GM04503 (cell line): ENCODE measurements at regions not wholly inside any gene's neighbourhood (a gene's known extent, or its start where the extent isn't known, plus 50 kb on each side); places are given as distances from the start of the nearest gene placed in this dataset.

ENCODE experiments used
- DNase-seq: peaks from one replicate; pipeline ENCODE4 v3.0.0-alpha.2; 2012; ENCODE audit warnings: low read depth

DNA sequence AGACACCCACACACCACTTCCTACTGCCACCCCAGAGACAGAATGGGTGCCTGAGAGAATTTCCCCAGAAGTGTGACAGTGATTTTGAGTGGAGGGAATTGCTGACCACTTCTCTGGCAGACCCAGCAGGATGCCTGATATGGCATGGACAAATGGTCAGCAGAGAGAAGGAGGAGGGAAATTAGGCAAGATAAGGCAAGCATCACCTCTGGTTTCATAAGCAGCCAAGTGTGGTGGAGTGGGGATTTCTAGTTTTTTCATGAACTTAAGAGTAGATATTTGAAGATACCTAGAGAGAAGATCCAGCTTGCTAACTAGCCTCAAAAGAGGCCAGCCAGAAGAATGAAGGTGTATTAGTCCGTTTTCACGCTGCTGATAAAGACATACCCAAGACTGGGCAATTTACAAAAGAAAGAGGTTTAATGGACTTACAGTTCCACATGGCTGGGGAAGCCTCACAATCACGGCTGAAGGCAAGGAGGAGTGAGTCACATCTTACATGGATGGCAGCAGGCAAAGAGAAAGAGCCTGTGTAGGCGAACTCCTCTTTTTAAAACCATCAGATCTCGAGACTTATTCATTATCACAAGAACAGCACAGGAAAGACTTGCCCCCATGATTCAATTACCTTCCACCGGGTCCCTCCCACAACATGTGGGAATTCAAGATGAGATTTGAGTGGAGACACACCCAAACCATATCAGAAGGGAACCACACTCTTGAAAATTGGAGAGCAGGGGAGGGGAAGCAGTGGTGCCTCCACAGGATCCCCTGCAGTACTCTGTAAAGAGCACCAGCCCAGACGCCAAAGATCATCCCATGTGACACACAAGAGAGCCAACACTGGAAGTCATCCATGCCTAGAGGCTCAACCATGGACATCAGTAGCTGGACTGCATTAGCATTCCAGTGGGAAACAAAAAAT, 64.2 kb downstream of the RBM43 start:
- DNase-seq: no peak

DNA sequence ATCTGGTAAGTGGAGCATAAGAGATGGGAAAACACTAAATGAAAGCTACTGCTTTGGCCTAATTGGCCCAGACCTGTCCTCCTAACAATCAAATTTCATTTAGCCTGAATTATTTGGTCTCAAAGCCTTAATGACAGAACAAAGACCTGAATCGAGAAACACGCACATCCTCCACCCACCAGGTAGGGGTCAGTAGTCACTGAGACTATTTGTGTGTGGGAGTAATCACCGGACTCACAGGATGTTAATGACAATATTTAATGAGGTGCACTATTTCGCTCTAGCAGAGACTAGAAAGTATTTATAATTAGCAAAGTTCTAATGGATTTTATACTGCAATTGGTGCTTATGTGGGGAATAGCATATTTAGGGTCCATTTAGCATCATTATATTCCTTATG, 68.1 kb downstream of the RBM43 start:
- DNase-seq: no peak

DNA sequence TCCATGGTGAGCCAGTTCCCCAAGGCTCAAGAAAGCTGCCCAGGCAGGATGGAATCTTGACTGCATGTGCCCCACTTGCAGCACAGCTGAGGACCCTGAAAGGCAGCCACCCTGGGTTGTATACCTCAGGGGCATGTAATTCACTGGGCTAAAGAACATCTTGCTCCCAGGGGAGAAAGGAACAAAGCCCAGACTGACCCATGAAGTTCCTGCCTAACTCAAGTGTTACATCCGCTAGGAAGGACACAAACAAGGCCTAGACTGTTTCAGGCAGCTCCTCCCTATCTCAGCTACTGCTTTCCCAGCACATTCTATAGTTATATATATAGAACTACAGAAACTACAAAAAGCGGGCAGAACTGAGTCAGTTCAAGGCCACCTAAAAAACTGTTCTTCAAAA, 69.0 kb downstream of the RBM43 start:
- DNase-seq: no peak

DNA sequence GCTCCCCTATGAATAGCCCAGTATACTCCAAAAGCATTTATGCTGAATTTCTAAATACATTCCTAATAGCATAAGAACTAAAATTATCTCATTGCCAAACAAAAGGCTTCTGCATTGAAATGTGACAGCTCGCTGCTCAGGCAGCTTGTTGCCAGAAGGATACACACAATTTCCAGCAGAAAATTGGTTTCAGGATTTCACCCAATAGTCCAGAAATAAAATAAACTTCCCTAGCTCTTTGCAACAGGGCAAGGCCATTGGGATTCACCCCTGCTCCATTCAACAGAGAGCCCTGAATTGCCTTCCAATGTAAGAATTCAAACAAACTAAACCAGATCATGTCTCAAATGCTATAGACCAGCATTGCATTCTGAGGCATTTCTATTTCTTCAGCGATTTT, 70.7 kb downstream of the RBM43 start:
- no peak for DNase-seq

DNA sequence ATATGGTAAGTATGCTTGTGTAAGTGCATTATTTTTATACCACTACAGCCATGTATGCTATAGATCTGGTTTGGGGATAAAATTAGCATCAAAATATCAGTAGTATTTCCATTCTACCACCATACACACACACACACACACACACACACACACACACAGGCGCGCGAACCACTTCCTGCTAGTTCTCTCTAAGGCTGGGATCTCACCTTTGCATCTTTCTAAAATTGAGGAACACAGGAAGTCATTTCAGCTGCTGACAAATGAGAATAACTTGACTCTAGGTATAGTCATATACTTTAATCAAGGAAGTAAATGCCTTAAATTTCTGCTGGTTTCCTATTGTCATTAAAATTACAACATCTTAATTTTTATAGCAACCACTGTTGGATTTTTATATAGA, 72.5 kb downstream of the RBM43 start:
- no peak for DNase-seq

DNA sequence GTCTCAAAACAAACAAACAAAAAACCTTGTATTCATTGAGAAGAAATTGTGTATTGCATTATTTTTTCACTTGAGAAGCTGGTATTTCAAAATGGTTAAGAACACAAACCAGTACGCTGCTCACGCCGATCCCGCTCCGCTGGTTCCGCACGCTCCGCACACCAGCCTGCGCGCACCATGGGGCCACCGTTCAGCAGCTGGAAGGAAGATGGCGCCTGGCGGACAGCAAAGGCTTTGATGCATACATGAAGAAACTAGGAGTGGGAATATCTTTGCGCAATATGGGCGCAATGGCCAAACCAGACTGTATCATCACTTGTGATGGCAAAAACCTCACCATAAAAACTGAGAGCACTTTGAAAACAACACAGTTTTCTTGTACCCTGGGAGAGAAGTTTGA, 75.7 kb downstream of the RBM43 start:
- no peak for DNase-seq

- DNase-seq: no peak
These were observed 78.5 kb downstream of the RBM43 start for GRCh38 chr2:151182899-151183809.

DNA sequence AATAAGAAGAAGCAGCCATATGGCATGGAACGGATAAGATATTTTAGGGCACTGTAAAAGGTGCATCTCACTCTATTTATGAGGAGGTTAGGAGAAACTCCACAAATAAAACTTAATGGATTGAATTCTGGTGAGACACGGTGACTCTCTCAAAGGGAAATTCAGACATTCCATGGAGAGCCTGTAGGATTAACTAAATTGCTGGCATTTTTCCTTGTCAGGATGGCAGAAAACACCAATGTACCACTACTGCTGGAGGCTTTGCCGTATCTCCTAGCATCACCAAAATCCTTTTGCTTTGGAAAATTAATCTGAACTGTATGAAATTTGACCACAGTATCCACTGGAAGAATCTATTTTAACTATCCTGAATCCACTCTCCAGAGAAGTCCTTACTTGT, 79.3 kb downstream of the RBM43 start:
- DNase-seq: no peak

- no peak for DNase-seq
These were observed 80.1 kb downstream of the RBM43 start for GRCh38 chr2:151181524-151181923.

DNA sequence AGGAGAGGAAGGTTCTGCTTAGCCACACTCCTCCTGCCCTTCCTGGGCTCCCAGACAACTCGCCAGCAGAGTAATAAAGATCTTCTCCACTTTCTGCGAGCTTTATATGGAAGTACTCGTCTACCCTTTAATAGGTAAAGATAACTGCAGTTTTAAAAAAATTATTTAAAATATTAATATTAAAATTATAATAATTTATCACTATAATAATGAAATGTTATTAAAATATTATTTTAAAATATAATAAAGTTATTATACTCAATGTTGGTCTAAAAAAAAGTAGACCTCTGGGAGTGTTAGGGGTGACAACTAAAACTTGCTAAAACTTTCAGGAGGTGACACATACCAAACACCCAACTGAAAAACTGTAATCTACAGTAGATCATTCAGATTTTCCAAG, 81.5 kb downstream of the RBM43 start:
- no peak for DNase-seq

GRCh38 chr2:151178207-151178606, 83.5 kb downstream of the RBM43 start:
- DNase-seq: no peak

GRCh38 chr2:151177756-151178155, 83.9 kb downstream of the RBM43 start:
- no peak for DNase-seq

- DNase-seq: no peak
These were observed 85.0 kb downstream of the RBM43 start for GRCh38 chr2:151176661-151177060.

- no peak for DNase-seq
These were observed 85.8 kb downstream of the RBM43 start for GRCh38 chr2:151175864-151176263.

DNA sequence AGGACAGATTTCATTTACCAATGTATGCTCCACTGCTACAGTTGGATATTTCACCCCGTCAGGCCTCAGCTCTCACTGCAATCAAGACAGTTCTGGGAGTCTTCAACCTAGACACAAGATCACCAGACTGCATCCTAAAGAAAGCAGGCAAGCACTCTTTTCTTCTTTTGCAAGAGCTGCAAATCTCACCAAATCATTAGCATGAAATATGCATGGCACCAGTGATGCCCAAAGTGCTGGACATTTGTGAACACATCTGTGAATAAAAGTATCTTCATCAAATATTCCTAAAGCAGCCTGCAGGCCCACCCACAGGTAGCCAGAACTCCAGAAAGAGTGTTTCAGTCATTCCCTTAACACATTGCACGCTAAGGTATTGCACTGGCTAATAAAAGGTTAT, 87.5 kb downstream of the RBM43 start:
- no peak for DNase-seq

DNA sequence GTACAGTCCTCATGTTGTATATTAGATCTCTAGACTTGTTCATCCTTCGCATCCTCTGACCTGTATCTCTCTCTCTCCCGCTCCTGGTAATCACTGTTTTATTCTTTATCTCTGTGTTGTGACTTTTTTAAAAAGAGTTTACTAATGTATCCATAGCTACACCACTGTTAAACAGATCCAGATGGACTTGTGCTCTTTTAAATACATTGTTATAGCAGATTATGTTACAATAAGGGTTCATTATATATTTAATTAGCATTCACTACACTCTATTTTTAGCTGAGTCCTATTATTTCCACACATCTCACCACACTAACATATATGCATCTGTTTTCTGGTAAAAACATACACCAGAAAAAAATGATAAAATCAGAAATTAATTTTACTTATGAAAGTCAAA, 90.5 kb downstream of the RBM43 start:
- DNase-seq: no peak

DNA sequence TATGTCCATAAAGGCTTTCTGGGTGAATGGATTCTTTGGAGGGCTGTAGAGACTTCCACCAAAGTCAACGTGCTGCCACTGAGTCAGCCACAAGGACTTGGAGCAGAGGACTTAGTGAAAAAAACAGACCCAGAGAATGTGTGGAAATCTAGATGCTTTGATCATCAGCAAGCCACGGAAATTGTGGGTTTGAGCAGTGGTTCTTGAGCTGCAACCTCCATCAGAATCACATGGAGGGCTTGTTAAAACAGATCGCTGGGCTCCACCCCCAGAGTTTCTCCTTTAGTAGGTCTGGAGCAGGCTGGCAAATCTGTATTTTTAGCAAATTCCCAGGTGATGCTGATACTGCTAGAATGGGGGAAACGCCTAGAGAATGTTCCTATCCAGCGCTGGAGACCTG, 95.3 kb downstream of the RBM43 start:
- no peak for DNase-seq

GRCh38 chr2:151165105-151165684, 96.5 kb downstream of the RBM43 start:
- no peak for DNase-seq

GRCh38 chr2:151161821-151162551, 99.7 kb downstream of the RBM43 start:
- DNase-seq: no peak

- no peak for DNase-seq
These were observed 102.5 kb downstream of the RBM43 start for GRCh38 chr2:151159109-151159662.

GRCh38 chr2:151157000-151157735, 104.5 kb downstream of the RBM43 start:
- DNase-seq: no peak
